ENCODE measurements at regions not wholly inside any gene's neighbourhood (a gene's known extent, or its start where the extent isn't known, plus 50 kb on each side); places are given as distances from the start of the nearest gene placed in this dataset.

DNA sequence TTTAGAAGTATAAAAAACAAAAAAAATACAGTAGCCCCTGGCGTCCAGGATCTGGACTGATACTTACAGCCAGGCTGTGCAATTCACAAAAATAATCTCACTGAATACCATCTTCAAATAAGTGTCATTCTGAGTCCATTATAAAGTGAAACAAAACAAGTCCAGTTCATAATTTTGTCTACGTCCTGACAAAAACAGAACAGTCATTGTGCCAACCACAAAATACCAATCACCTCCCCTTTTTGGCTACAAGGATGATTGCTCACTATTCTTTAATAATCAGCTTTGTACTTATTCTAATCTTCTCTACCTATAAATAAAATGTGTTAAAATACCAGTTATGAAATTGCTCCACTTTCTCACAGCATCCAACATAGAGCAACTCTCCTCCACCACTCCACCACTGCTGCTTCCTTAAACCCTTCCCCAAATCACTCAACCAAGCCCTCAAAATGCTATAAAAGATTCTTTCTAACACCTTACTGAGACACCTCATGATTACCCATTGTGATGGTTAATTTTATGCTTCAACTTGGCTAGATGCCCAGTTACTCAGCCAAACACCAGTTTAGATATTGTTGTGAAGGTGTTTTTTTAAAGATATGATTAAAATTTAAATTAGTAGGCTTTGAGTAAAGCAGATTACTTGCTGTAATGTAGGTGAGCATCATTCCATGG, 479.8 kb upstream of the SEMA3A start:
- no peak for DNase-seq

DNA sequence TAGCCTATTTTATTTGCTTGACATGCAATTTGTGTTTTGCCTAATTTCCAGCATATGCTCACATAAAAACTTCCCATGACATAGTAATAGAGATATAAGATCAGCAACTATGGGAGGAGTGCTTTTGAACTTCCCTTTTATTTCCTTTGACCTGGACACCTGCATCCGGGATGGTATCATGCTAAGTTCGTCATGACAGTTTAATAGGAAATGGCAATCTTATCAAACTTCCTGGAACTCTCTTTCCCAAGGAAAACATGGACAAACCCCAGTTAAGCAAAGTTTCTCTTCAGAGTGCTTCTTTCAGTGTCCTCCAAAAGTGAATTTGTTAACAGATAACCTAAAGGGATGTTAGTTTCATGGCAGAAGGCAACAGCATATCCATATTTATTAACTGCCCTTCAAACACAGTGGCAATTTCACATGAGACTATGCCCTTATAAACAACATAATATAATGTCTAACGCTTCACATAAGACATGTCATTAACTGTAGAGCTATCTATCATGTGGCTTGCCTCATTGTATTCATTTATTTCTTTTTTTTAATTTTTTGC, 474.7 kb upstream of the SEMA3A start:
- no peak for DNase-seq

DNA sequence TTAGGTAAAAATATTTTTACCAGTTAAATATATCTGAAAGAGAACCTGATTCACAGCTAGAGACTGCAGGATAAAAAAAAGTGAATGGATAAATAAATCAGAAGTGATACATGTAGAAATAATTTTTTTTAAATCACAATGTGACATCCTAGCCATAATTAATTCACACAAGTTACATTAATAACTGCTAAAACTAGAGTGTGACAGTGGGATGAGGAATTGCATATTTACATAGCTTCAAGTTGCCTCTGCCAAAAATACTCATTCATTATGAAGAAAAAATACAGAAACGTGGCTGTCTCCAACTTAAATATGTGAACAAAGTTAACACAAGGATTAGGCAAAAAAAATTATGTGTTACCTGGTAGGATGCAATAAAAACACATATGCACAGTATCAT, 473.5 kb upstream of the SEMA3A start:
- DNase-seq, result no peak

DNA sequence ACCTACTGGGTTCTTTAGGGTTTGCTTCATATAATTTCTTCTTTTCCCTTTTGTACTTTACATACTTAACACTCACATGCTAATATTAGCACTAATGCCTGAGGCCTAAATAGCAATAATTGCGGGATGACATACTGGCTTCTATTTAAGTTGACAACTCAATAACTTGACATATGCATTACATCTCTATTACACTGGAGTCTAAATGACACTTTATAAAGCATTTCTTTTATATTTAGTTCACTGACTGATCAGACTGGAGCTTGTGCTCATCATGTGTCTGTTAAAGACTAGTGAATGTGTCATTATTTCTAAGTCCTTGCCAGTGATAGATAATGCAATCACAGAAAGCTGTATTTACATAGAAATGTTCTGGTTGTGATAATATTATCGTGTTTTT, 472.1 kb upstream of the SEMA3A start:
- DNase-seq, result no peak

DNA sequence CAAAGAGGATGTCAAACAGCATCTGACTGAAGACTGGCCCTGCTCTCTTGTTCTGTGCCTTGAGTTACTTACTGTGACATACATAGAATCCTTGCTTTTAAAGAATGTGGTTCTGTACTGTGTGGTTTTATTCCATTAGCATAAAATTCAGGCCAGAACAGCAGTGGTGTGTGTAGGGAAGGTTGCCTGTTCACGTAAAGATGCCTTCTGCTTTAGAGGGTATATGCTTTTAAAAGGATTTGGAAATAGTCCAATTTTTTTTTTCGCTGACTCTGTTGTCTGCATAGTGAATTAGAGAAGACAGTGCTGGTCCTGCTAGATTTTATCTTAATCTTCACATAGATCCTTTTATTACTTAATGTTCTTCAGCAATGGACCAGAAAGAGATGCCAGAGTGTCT, 470.8 kb upstream of the SEMA3A start:
- no peak for DNase-seq

DNA sequence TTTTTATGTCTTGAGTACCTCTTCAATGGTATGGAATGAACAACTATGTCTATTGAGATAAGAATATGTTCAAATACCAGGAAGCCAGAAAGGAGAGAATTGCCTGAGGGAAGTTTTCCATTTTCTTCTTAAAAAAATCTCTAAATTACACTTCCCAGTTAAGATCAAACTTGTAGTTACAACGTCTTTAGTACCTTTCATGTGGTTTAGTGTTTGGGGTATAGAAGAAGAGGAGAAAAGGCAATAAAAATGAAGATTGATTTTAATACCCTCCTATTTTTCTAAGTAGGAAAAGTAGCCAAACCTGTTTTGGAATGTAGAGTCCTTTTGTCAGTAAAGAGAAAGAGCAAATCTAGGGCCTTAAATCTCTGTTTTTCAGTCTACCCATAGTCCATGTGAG, 470.0 kb upstream of the SEMA3A start:
- no peak for DNase-seq

DNA sequence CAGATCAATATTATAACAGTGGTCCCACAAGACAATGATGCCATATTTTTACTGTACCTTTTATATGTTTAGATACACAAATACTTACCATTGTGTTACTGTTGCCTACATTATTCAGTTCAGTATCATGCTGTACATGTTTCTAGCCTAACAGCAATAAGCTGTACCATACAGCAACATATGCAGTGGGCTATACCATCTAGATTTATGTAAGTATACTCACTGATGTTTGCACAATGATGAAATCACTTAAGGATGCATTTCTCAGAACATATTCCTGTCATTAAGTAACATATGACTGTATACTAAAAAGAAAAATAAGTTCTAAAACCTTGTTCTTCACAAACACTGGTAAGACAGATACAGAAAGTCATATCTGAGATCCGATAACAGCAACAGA, 468.6 kb upstream of the SEMA3A start:
- DNase-seq, result no peak

DNA sequence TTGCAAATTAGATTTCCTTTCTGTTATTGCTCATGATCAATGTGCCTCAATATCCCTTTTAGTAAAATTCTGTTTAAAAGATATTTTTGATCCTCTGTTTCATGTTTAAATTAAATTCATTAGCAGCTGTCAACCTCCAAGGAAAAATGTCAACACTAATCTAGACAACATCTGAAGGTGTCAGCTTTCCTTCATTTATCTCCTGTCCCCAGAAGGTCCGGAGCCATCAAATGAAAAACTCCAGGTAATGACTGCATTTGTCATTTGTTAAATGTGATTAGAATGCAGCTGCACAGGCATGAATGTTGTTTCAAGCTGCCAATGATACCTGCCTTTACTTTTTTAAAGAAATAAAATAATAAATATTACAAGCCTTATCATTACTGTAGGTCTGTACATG, 463.7 kb upstream of the SEMA3A start:
- no peak for DNase-seq

DNA sequence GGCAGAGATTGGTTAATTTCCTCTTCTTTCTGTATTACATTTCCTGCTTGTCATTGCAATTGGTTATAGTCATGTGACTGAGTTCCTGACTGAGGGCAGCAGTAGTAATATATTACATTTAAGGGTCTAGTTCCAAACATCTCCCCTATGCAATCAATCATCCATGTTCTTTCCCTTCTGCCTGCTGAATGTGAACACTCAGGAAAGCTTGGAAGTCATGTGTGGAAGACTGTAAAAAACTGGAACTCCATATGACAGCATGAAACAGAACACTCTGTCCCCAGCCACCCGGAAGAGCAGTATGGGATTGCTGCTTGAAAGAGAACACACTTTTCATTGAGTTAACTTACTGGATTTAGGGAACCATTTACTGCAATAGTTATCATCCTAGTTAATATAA, 459.7 kb upstream of the SEMA3A start:
- DNase-seq, result no peak

DNA sequence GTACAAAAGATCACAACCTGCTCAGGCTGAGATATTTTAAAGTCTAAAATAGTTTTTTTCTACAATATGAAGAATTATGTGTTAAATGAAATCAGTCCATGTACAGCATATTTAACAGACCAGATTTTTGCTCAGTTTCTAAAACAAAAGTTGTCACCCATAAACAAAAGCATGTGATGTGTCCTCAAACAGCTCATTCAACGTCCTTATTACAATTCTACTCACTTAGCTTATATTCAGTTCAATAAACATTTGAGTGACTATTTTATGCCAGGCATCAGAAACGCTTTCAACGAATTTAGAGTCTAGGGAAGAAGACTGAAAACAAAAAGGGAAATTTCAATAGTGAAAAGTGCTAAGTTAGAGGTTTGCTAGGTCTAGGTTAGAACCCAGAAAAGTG, 457.3 kb upstream of the SEMA3A start:
- no peak for DNase-seq

DNA sequence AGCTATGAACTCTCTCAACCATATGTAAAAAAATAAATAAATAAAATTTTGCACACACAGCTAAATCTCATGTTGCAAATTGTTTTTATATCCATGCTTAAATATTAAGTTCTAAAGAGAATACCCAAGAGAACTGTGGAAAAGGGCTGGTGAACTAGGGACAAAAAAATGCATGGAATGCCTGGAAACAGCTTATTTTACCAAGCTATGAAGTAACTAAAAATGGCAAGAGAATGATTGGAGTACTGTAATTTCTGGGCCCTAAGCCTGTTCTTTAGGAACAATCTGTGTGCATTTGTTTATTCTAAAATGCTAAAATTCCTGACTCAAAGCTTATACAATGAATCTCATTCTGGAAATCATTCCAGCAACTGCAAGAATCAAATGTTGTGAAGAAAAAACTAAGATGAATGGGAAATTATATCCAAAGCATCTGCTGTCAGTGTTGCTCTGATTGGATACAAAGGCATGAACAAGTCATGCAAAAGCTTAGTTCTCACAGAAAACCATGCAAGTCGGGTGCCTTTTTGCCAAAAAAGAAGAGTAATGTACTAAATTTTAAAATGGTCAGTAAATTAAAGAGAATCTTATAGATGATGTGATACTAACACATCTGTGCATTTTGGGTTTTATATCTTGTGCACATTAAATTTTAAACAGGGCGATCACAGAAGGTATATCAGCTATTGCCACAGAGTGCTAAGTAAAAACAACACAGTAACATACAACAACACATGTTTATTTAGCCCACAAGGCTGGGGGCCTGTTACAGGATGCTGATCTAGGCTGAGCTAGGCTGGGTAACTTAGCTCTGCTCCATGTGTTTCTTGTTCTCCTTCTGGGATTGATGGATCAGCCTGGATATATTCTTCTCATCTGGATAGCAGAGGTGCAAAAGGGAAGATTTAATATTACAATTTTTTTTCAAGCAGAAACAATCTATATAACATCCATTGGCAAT, 453.5 kb upstream of the SEMA3A start:
- no peak for DNase-seq

DNA sequence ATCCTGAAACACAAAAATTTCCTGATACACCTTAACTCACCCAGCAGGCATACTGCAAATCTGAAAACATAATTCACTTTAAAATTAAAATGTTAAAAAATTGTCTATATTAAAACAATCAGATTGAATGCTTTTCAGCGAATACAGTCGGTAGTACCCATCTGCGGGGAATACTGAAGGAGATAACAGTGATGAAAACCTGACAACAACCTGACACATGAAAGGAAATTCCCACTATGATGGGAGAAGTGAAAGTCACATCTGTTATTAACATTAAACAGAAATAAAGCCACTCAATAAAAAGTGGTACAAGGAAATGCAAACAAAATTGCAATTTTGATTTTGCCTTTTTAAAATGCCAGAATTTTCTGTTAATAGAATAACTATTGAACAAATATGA, 448.0 kb upstream of the SEMA3A start:
- DNase-seq, result no peak

DNA sequence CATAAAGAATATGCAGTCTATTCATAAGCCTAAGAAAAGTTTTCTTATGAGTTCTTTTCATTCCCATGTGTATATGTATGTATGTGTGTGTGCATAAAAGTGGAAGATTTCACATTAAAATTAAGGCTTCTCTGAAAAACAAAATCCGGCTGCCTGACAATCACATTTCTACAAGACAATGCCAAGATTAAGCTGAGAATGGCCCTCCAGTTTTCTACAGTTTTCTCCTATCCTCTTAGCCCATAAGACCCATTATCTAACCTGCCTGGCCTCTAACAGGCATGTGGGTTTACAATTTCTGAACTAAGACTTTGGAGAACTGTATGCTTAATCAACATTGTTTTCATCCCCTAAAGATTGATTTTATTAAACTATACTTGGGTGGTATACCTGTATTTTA, 446.0 kb upstream of the SEMA3A start:
- DNase-seq, result no peak

DNA sequence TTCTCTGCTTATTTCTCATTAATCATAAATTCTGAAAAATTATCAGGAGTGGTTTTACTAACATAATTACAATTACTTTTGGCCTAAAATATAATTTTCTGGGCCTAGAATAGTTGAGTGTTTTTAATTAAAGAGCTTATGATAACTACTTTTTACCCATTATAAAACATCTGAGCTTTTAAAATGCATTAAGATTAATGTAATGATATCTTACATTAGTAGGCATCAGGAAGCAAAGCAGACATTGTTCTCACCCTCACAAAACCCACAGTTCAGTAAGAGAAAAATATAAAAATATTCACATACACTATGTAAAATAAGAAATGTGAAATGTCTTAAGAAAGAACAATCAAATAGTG, 443.7 kb upstream of the SEMA3A start:
- no peak for DNase-seq

DNA sequence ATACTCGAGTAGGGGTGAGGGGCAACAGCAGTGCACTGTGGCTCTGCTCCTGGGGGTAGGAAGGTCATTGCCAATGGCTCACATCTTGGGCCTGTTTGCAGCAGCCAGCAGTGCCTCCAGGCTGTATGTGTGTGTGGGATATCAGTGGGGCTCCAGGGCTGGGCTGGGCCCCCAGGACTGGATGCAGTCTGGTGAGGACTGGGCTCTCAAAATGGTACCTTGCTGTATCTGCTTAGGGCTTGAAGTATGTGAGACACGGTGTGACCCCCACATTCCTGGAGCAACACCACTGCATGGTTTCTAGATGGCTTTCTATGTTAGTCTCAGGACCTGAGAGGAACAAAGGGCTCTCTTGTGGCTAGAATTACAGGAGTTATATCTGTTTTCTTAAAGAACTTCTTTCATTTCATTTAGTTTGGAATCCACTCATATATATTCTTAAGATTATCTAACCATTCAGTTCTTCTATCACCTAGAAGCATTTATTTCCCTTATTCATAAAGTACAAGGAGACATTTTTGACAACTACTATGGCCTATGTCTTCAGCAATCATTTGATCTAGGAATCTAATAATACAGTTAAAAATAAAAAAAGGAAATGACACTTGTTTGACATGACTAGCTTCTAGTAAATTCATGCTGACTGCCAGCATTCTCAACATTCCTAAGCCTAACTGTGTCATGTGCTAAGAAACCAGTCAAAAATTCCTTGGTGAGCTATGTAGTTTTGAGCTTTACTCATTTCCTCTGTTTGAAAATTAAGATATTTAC, 443.2 kb upstream of the SEMA3A start:
- no peak for DNase-seq

DNA sequence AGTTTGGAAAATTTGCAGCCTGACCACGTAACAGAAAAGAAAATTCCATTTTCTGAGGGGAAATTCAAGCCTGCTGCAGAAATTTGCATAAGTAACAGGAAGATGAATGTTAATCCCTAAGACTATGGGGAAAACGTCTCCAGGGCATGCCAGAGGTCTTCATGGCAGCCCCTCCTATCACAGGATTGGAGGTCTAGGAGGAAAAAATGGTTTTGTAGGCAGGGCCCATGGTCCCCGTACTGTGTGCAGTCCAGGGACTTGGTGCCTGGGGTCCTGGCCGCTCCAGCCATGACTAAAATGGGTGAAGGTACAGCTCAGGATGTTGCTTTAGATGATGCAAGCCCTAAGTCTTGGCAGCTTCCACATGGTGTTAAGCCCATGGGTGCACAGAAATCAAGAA, 437.3 kb upstream of the SEMA3A start:
- no peak for DNase-seq

DNA sequence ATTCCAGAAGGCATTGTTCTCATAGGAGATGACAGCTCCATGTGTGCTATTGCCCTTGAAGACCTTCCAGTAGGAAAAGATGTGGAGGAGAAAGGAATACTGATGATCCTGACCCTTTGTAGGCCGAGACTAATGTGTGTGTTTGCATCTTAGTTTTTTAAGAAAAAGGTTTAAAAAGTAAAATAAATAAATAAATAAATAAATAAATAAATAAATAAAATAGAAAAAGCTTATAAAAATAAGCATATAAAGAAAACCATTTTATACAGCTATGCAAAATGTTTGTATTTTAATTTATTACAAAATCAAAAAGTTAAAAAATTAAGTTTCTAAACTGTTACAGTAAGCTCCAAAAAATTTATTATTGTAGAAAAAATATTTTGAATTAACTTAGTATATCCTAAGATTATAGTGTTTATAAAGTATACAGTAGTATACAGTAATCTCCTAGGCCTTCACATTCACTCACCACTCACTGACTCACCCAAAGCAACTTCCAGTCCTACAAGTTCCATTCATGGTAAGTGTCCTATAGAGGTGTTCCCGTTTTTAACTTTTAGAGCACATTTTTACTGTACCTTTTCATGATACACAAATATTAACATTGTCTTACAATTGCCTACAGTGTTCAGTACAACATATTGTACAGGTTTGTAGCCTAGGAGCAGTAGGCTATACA, 435.2 kb upstream of the SEMA3A start:
- DNase-seq, result no peak

DNA sequence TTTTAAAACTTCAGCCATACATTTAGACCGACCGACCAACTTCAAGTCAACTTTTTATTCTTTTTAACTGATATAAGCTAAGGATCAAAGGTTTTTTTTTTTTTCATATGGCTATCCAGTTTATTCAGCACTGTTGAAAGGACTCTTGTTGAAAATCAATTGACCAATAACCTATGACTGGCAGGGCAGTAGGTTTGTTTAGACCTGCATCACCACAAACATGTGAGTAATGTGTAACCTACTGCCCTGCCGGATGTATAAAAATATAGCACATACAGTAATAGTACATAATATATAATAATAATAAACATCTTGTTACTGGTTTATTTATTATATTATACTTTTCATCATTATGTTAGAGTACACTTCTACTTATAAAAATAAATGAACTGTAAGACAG, 434.6 kb upstream of the SEMA3A start:
- no peak for DNase-seq

DNA sequence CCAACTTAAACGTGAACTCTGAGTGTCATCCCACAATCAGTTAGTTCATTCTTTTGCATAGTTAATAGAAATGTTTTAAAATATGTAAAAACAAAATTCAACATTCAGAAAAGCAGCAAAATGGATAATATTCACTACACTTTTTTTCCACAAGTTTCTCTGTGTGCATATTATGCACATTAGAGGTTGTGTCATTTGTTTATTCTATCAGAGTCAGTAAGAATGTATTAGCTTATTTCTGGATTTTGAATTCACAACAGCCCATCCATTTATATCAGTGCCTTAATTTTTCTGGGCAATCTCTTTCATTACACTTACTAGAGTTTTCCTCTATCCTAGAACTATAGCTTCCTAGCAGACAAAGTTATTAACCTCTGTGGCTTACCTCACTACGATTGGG, 432.7 kb upstream of the SEMA3A start:
- no peak for DNase-seq

DNA sequence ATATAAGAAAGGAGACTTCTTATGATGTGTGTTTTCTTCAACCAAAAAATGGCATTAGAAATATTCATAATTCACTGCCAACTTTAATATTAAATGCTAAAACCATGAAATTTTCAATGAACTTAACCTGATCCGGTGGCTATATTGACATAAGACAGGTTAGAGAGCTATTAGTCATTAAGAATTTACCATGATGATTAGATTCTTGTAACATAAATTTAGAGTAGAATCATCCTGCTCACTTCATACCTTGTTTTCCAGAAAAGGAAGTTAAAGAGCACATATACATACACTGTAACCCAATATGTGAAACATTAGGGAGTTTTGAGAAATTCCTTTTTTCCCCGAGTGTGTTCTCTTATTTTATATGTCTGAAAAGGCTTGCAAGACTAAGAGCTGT, 430.3 kb upstream of the SEMA3A start:
- DNase-seq, result no peak

DNA sequence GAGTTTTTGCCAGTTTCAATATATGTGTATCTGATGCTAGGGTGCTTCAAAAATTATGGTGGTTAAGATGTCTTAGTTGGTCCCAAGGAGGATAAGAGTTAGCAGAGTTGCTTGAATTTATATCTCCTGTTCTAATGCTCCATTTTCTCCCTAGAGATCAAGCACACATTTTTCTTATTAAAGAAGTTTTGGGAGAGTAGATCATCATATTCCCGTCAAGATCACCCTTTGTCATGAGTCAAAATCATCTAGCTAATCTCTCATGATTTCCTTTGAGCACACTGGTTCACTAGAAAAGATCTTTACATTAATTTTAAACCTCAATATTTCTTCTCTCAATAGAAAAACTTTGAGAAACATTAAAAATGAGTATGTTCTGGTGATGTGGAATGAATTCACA, 429.9 kb upstream of the SEMA3A start:
- DNase-seq, result no peak

DNA sequence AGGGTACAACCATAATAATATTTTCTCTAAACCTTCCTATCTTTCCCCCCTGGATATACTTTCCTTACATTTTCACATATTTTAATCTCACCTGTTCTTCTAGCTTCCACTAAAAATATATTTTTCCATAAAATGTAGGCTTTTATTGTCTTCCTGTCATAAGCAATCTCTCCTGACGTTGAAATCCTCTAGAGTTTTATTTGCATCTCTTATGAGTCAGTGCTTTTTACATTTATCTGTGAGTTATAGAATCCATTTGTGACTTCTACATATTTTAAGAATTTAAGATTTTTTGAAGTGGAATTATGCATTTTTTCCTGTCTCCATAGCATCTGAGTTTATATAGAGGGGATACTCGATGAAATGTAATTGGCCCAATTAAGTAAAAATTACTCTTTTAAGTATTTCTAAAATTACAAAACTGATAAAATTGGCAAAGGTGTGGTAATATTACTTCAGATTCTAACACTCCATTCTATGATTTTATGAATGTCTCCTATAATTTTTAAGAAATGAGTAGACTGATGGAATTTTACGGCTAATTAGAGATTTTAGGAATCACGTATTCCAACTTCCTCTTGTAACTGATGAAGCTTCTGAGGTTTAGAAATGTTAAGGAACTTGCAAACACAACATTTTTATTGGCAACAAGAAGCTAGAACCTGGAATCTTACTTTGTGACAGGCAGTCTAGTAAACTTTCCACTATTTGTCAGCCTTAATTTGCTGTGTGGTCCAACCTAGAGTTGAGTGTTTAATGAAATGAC, 422.9 kb upstream of the SEMA3A start:
- no peak for DNase-seq
